ENCODE measurements at regions not wholly inside any gene's neighbourhood (a gene's known extent, or its start where the extent isn't known, plus 50 kb on each side); places are given as distances from the start of the nearest gene placed in this dataset.

GRCh38 chr3:193851941-193852674 lies 259.1 kb downstream of the OPA1 start:
- no peak for DNase-seq

GRCh38 chr3:193852901-193853300 lies 259.9 kb downstream of the OPA1 start:
- no peak for DNase-seq

GRCh38 chr3:193853511-193854219 lies 260.7 kb downstream of the OPA1 start:
- DNase-seq: no peak

- no peak for DNase-seq
Observed at GRCh38 chr3:193857996-193858395, 265.0 kb downstream of the OPA1 start.

GRCh38 chr3:193859195-193859594 lies 266.2 kb downstream of the OPA1 start:
- DNase-seq: no peak

- DNase-seq: no peak
Observed at GRCh38 chr3:193861012-193861411, 268.0 kb downstream of the OPA1 start.

GRCh38 chr3:193862843-193863242 lies 269.8 kb downstream of the OPA1 start:
- DNase-seq: no peak

- no peak for DNase-seq
Observed at GRCh38 chr3:193863657-193864357, 270.8 kb downstream of the OPA1 start.

GRCh38 chr3:193865339-193865738 lies 270.6 kb upstream of the HES1 start:
- DNase-seq: no peak

- DNase-seq: no peak
Observed at GRCh38 chr3:193865896-193866480, 270.0 kb upstream of the HES1 start.

- no peak for DNase-seq
Observed at GRCh38 chr3:193868590-193868989, 267.4 kb upstream of the HES1 start.

GRCh38 chr3:193869221-193870201 lies 266.4 kb upstream of the HES1 start:
- no peak for DNase-seq

- no peak for DNase-seq
Observed at GRCh38 chr3:193870376-193871219, 265.4 kb upstream of the HES1 start.

GRCh38 chr3:193871220-193871485 lies 264.8 kb upstream of the HES1 start:
- no peak for DNase-seq

GRCh38 chr3:193872265-193872753 lies 263.6 kb upstream of the HES1 start:
- no peak for DNase-seq

- DNase-seq: no peak
Observed at GRCh38 chr3:193873426-193874201, 262.3 kb upstream of the HES1 start.

GRCh38 chr3:193874512-193874911 lies 261.4 kb upstream of the HES1 start:
- no peak for DNase-seq

GRCh38 chr3:193874997-193875593 lies 260.9 kb upstream of the HES1 start:
- DNase-seq: no peak

- no peak for DNase-seq
Observed at GRCh38 chr3:193875601-193876321, 260.2 kb upstream of the HES1 start.

Data from NCI-H1417 treated with DMSO at 0.1 percent for 48 hours (cell line).